MG63 (cell line): ENCODE measurements at regions not wholly inside any gene's neighbourhood (a gene's known extent, or its start where the extent isn't known, plus 50 kb on each side); places are given as distances from the start of the nearest gene placed in this dataset.

ENCODE experiments used
- DNase-seq: peaks from one replicate; pipeline ENCODE4 v3.0.0-alpha.2; 2020
- H3K27me3 ChIP-seq: fragments of 250-450 bp; sonication (Bioruptor Pico); 2 replicates; pipeline ENCODE4 v1.5.1; 2020; ENCODE audit warnings: mild to moderate bottlenecking, moderate library complexity
- H3K36me3 ChIP-seq: fragments of 250-450 bp; sonication (Bioruptor Pico); 2 replicates; pipeline ENCODE4 v1.5.1; 2020; ENCODE audit warnings: mild to moderate bottlenecking, moderate library complexity
- H3K4me3 ChIP-seq: fragments of 250-450 bp; sonication (Bioruptor Pico); 2 replicates; pipeline ENCODE4 v1.5.1; 2020; ENCODE audit warnings: mild to moderate bottlenecking, moderate library complexity
- H3K9me3 ChIP-seq: fragments of 250-450 bp; sonication (Bioruptor Pico); 2 replicates; pipeline ENCODE4 v1.5.1; 2020; ENCODE audit warnings: mild to moderate bottlenecking, moderate library complexity

DNA sequence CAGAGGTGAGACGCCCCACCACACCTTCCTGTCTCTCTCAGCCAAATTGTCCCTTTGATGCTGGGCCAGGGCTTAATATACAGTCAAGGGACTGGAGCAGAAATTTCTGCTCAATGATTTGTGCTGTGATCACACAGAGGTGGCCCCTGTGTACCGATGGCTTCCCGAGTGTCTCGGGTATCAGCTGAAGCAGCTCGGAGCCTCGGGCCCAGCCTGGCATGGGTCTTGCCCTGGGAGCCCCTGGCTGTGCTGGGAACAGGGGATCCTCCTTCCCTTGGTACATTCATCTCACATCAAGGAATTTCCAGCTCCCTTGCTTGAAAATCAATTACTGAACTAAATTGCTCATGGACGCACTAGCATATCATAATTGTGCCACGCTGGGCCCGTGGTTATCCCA is 148.8 kb upstream of the C1orf174 start:
- no peaks in the 10 kb centered on the region for H3K36me3 ChIP-seq
- DNase-seq = no peak
- H3K4me3 ChIP-seq = no peak overlapping the region
- H3K9me3 ChIP-seq = no peaks in the 10 kb centered on the region
- no peaks in the 10 kb centered on the region for H3K27me3 ChIP-seq

DNA sequence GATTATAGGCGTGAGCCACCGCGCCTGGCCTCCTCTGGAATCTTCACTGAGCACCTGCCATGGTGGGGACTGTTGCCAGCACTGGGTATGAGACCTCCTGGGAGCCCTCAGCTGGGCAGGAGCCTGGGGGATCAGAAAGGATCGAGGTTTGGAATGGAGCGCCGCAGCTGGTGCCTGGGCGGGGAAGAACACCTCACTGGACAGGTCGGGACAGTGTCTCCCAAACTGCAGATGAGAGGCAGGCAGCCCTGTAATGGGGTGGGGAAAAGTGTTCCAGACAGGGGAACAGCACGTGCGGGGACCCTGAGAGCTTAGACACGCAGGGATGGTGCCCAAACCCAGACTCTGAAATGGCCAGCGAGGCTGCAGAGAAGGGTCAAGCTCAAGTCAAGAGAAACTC is 150.9 kb upstream of the C1orf174 start:
- no peaks in the 10 kb centered on the region for H3K27me3 ChIP-seq
- no peaks in the 10 kb centered on the region for H3K9me3 ChIP-seq
- DNase-seq = no peak
- H3K4me3 ChIP-seq = no peak overlapping the region
- H3K36me3 ChIP-seq = no peaks in the 10 kb centered on the region

DNA sequence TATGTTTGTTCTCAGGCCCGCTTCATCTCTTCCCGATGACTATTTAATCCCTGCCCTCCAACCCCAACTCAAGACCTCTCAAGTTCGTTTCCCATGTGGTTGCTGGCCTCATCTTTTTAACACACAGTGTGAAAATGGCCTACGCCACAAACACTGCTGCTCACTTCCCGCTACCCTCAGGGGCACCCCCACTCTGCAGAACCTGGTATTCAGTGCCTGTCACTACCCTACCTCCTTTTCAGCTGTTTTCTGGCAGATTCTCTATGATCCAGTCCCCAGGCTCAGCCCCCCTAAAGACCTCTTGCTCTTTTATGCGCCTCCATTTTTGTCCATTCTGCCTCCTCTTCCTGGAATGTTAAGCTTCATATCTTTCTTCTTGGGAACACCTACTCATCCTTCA is 152.6 kb upstream of the C1orf174 start:
- no peaks in the 10 kb centered on the region for H3K27me3 ChIP-seq
- DNase-seq = no peak
- no peaks in the 10 kb centered on the region for H3K9me3 ChIP-seq

DNA sequence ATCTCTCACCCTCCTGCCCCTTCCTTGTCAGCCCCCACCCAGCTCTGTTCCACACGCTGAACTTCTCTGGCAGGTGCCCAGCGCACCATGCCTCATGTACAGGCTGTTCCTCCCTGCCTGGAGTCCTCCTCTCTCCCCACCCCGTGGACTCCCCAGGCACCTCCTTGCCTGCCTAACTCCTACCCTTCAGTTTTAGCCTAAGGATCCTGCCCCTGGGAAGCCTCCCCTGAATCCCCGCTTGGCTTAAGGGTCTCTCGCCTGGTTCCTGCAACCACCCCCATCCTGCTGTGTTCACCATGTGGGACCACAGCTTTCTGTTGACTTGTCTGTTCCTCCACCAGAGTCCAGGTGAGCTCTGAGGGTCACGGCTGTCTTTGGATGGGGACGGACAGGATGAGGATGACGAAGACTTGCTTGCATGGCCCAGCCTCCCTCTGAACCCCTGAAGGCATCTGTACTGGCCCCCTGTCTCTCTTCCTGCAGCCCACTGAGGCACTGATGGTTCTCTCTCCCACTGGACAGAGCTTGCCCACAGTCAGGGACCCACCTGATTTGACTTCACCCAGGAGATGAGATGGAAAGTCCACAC is 153.2 kb upstream of the C1orf174 start:
- no peak overlapping the region for H3K4me3 ChIP-seq
- no peaks in the 10 kb centered on the region for H3K27me3 ChIP-seq
- DNase-seq = no peak
- no peaks in the 10 kb centered on the region for H3K9me3 ChIP-seq
- no peaks in the 10 kb centered on the region for H3K36me3 ChIP-seq

More for the DNA sequence above, 152.6 kb upstream of the C1orf174 start:
- Histone ChIP-seq H3K36me3 (no peaks in the 10 kb centered on the region), H3K4me3 (no peak overlapping the region)

DNA sequence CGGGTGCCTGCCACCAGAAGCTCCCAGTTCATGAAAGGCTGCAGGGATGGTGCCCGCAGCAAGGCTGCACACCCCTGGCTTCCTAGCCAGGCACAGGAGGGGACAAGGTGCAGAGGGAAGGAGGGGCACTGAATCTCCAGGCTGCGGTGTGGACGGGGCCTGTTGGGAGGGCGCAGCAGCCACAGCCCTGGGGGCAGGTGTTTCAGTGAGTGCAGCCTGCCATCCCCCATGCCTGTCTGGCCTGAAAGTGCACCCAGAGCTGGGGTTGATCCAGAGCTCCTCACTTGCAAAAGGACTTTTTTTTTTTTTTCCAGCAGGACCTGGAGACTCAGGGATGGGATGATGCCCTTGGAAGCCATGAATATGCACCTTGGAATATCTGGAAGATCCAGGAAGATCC is 153.7 kb upstream of the C1orf174 start:
- H3K9me3 ChIP-seq = no peaks in the 10 kb centered on the region
- H3K27me3 ChIP-seq = no peaks in the 10 kb centered on the region
- DNase-seq = no peak
- no peak overlapping the region for H3K4me3 ChIP-seq
- H3K36me3 ChIP-seq = no peaks in the 10 kb centered on the region

DNA sequence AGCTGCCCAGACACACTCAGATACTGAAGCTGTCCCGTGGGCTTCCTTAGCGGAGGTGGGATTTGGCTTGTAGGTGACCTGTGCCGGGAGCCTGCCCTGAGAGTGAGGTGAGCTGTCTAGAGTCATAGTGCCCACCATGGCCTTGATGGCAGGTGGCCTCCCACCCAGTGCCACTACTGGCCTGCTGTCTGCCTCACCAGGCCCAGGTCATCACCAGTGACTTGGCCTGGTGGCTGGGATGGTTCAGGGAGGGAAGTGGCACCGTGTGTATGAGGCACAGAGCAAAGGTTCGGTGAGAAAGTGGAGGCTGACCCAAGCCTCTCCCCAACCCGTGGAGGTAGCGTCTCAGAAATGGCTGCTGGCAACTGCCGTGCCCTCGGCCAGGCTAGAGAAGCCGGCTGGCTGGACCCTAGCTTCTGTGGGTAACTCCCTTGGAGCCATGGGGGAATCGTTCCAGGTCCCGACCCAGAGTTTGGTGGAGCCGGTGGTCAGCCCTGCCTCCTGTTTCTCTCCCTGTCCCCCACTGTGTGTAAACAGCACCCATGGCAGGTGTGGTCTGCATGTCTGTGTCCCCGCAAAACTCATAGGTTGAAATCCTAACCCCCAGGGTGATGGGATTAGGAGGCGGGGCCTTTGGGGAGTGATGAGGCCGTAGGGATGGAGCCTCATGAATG is 155.4 kb upstream of the C1orf174 start:
- Histone ChIP-seq H3K27me3 (no peaks in the 10 kb centered on the region), H3K9me3 (no peaks in the 10 kb centered on the region), H3K36me3 (no peaks in the 10 kb centered on the region), H3K4me3 (no peak overlapping the region)
- DNase-seq = no peak

DNA sequence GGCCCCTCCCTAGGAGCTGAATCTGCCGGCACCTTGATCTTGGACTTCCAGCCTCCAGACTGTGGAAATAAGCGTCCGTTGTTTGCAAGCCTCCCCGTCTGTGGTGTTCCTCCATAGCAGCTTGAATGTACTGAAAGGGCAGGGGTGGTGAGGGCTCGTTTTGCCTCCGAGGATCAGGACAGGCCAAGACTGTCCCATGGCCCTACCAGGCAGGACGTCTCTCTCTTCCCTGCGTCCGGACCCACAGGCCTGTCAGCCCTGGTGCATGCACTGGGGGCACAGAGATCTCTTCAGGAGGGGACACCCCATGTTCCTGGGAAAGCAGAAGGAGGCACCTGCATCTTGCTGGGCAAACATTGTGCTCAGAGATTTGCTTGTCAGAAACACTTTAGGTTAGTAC is 156.3 kb upstream of the C1orf174 start:
- Histone ChIP-seq H3K4me3 (no peak overlapping the region), H3K36me3 (no peaks in the 10 kb centered on the region), H3K27me3 (no peaks in the 10 kb centered on the region), H3K9me3 (no peaks in the 10 kb centered on the region)
- no peak for DNase-seq

DNA sequence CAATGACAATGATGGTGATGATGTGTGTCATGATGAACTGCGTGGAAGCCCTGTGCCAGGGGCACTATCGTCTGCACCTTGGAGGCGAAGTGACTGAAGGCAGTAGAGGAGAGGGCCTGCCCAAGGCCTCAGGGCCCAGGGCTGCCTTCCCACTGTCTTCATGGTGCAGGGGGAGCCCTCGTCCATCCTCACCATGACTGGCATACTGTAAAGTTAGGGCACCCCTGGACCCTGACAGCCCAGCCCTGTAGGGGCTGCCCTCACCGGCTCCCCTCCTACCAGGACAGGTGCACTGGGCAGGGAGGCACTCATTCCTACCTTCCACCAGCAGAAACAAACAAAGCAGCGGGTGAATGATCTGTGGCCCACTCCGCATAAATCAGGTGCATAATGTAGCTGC is 156.9 kb upstream of the C1orf174 start:
- Histone ChIP-seq H3K4me3 (no peak overlapping the region), H3K36me3 (no peaks in the 10 kb centered on the region), H3K27me3 (no peaks in the 10 kb centered on the region), H3K9me3 (no peaks in the 10 kb centered on the region)
- no peak for DNase-seq

DNA sequence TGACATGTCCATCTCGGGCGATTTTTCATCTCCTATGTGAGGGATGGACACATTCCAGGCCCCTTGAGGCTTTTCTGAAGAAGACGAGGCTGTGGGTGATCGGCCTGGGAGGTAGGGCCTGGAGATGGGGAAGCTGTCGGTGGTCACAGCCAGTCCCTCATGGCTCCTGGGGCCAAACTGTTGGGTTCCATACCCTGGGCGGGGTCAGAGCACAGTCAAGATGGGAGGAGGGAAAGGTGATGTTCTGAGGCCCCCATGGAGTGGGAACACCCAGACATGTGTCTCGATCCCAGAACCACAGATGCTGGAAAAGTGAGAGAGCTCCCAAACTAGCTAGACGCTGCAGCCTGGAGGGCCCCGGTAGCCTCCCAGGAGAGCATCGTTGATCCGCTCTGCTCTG is 157.5 kb upstream of the C1orf174 start:
- H3K9me3 ChIP-seq = no peaks in the 10 kb centered on the region
- no peaks in the 10 kb centered on the region for H3K27me3 ChIP-seq
- DNase-seq = no peak
- no peak overlapping the region for H3K4me3 ChIP-seq
- no peaks in the 10 kb centered on the region for H3K36me3 ChIP-seq

DNA sequence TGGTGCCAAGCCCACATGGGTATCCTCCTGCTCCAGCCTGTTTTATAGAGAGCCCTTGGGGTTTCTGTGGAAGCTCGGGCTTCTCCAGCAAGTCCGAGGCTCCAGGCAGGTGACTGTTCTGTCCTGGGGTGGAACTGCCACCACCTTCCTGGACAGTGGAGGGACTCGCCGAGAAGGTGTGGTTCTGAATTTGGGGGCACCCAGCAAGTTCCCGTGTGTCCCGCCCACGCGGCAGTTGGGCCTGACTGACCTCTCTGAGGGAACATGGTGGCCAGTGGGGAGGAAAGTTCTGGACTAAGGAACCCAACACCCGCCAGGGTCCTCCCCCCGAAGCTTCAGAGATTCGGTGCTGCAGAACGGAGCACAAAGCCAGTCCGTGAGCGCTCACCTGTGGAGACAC is 158.1 kb upstream of the C1orf174 start:
- no peaks in the 10 kb centered on the region for H3K36me3 ChIP-seq
- no peaks in the 10 kb centered on the region for H3K9me3 ChIP-seq
- H3K27me3 ChIP-seq = no peaks in the 10 kb centered on the region
- DNase-seq = no peak
- no peak overlapping the region for H3K4me3 ChIP-seq

DNA sequence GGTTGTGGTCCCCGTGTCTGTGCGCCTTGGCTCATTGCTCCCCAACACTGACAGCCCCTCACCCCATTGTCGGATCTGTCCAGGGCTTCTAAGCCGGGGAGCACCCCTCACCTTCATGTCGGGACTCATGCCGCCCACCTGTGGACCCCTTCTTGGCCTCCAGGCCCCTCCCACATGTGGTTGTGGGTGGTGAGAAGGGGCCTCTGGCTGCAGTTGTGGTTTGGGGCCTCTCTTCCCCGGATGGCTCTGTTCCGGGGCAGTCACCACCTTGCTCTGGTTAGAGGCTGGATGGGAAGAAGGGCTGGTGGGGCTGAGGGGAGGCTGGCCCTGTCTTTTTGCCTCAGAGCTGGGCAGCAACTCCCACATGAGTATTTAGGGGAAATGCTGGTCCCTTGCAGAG is 158.6 kb upstream of the C1orf174 start:
- no peaks in the 10 kb centered on the region for H3K27me3 ChIP-seq
- H3K9me3 ChIP-seq = no peaks in the 10 kb centered on the region
- no peaks in the 10 kb centered on the region for H3K36me3 ChIP-seq
- no peak overlapping the region for H3K4me3 ChIP-seq
- no peak for DNase-seq

DNA sequence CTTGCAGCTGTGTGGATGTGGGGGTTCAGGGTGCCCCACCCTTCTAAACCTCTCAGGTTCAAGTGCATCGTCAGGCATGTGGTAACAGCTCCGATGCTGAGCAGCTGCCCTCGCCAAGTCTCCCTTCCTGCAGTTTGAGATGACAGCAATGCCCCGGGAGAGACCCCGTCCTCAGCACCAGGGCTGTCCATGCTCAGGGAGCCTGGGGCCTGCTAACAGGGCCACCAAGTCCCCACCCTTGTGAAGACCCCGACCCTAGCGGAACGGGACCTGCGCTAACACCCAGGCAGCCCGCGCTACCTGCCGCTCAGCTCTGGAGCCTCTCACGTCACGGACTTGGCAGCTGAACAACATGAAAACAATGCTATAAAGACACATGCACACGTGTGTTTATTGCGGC is 159.2 kb upstream of the C1orf174 start:
- Histone ChIP-seq H3K4me3 (no peak overlapping the region), H3K9me3 (no peaks in the 10 kb centered on the region), H3K27me3 (no peaks in the 10 kb centered on the region), H3K36me3 (no peaks in the 10 kb centered on the region)
- DNase-seq = no peak

DNA sequence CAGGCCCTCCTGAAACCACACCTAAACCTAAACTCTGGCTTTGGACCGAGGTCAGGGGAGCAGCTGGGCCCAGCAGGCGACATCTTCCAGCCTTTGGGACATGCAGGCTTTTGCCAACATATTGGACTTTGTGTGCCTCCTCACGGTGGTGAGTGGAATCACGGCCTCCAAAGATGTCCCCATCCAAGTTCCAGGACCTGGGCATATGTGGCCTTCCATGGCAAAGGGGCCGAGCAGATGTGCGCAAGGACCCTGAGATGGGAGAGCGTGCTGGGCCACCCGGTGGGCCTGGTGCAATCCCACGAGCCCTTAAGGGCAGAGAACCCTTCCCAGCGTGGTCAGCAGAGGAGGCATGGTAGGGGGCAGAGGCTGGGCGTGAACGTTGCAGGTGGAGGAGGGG is 160.8 kb upstream of the C1orf174 start:
- H3K36me3 ChIP-seq = no peaks in the 10 kb centered on the region
- DNase-seq = no peak
- no peak overlapping the region for H3K4me3 ChIP-seq
- H3K27me3 ChIP-seq = no peaks in the 10 kb centered on the region
- H3K9me3 ChIP-seq = no peaks in the 10 kb centered on the region

DNA sequence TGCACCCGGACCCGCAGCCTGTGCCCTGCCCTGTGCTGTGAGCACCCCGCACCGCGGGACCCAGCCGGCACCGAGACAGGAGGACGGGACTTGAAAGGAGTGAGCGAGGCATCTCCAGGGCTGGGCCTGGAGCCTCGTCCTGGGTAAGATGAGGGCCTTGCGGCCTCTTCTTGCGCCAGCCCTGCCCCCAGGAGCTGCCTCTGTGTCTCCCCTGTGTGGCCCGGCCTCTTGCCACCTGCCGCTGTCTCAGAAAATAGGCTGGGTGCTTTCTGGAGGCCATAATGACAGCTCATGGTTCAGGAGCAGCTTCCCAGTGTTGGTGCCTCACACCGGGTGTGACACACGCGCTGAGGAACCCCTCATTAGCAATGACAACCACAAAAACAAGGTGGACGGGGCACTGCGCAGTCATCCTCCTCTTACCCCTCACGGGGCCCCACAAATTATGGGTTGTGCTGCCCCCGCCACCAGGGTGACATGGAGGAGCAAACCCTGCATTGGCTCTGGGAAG is 161.5 kb upstream of the C1orf174 start:
- H3K36me3 ChIP-seq = no peaks in the 10 kb centered on the region

DNA sequence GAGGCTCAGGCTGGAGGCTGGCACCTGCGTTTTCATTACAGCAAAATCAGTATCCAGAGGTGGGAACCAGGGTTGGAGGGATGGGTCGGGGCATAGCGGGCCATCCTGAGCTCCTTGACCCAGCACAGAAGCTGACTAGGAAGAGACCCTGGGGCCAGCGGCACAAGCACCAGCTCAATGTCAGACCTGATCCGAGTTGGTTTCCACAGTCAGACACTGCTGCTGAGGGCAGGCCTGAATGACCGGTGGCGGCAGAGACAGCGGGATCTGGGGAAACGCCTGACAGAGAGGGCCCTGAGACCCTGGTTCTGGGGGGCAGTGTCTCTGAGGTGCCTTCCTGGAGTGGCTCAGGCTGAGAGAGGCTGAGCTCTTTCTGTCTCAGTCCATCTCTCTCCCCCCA is 162.0 kb upstream of the C1orf174 start:
- no peak for DNase-seq
- Histone ChIP-seq H3K9me3 (no peaks in the 10 kb centered on the region), H3K4me3 (no peak overlapping the region), H3K27me3 (no peaks in the 10 kb centered on the region), H3K36me3 (no peaks in the 10 kb centered on the region)

More for the DNA sequence above, 161.5 kb upstream of the C1orf174 start:
- Histone ChIP-seq H3K27me3 (no peaks in the 10 kb centered on the region), H3K4me3 (no peak overlapping the region), H3K9me3 (no peaks in the 10 kb centered on the region)
- no peak for DNase-seq

DNA sequence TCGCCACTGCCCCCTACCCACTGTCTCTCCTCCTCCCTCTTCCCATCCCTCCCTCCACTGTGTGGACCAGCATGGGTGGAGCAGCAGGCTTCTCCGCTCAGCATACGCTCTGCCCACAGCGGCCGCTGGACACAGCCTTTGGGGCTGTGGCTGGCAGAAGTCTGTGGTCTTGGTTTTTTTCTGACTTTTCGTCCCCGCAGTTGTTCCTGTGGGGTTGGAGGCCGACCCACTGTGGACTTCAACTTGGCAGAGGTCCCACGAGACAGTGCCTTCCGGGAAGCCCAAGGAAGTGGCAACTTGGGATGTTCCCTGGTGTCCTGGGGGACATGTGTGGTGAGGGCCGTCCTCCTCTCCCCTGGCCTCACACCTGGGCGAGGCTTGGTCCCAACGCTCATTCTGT is 162.5 kb upstream of the C1orf174 start:
- Histone ChIP-seq H3K27me3 (no peaks in the 10 kb centered on the region), H3K9me3 (no peaks in the 10 kb centered on the region), H3K4me3 (no peak overlapping the region), H3K36me3 (no peaks in the 10 kb centered on the region)
- no peak for DNase-seq

DNA sequence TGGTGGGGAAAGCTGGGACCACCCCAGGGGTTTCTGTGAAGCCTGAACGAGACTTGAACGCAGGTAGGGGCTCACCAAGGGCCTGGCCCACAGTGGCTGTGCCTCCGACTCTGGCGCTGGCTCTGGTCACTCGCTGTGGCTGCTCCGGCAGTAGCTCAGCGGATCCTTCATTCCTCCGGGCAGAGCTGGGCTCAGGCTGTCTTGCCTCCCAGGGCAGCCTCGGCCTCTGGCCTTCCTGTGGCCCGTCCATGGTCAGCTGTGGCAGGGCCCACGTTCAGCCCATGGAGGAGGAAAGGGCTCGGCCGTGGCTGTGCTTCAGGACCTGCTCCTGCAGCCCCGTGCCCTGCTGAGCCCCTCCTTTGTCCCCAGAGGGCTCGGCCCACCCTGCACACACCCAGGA is 162.9 kb upstream of the C1orf174 start:
- DNase-seq = no peak
- no peaks in the 10 kb centered on the region for H3K27me3 ChIP-seq
- no peaks in the 10 kb centered on the region for H3K36me3 ChIP-seq
- no peak overlapping the region for H3K4me3 ChIP-seq
- no peaks in the 10 kb centered on the region for H3K9me3 ChIP-seq

DNA sequence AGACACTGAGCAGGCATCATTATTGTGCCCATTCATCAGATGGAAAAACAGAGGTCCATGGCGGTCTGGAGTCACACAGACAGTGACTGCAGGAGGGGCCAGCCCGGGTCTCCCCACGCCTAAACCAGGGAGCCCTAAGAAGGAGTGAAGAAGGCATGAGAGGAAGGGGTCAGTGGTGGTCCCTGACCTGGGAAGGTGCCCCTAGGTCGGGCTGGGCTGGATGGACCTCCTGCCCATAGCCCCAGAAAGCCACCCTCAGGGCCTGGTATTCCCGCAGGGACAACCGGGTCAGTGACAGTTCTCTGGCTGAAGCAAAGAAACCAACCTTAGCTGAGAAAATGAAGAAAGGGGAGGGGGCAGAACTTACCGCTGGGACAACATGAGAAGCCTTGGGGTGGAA is 163.4 kb upstream of the C1orf174 start:
- no peaks in the 10 kb centered on the region for H3K9me3 ChIP-seq
- H3K36me3 ChIP-seq = no peaks in the 10 kb centered on the region
- no peak for DNase-seq
- H3K27me3 ChIP-seq = no peaks in the 10 kb centered on the region
- no peak overlapping the region for H3K4me3 ChIP-seq
